ENCODE measurements at regions not wholly inside any gene's neighbourhood (a gene's known extent, or its start where the extent isn't known, plus 50 kb on each side); places are given as distances from the start of the nearest gene placed in this dataset.

- Histone ChIP-seq H3K4me2 (ENCODE audit: low read length) (no peak overlapping the region), H3K27ac (ENCODE audit: low read length) (no peak overlapping the region)
- TF ChIP-seq CTCF (IDR thresholded peaks at IDR 0.05; ENCODE audit: low read depth, low read length) (no peak), EZH2phosphoT487 (IDR thresholded peaks at IDR 0.05; ENCODE audit: low read depth) (no peak)
These were observed 282.1 kb upstream of the HS6ST1 start for GRCh38 chr2:128600581-128601297.

GRCh38 chr2:128601298-128602037 lies 282.8 kb upstream of the HS6ST1 start:
- Histone ChIP-seq H4K20me1 (ENCODE audit: insufficient read depth, low read length) (no peaks in the 10 kb centered on the region), H3K9me3 (ENCODE audit: insufficient read depth, low read length) (no peaks in the 10 kb centered on the region), H3K9ac (ENCODE audit: low read length) (no peak overlapping the region), H3K4me1 (ENCODE audit: low read length) (no peaks in the 10 kb centered on the region), H3K36me3 (replicated peaks; ENCODE audit: low read depth, low read length) (no peaks in the 10 kb centered on the region), H3K4me3 (ENCODE audit: low read length) (no peak overlapping the region), H2AFZ (ENCODE audit: low read depth, low read length) (no peak overlapping the region), H3K27ac (ENCODE audit: low read length) (no peak overlapping the region), H3K27me3 (ENCODE audit: low read depth, low read length) (no peaks in the 10 kb centered on the region), H3K79me2 (ENCODE audit: low read length) (no peaks in the 10 kb centered on the region), H3K4me2 (ENCODE audit: low read length) (no peak overlapping the region)
- TF ChIP-seq CTCF (IDR thresholded peaks at IDR 0.05; ENCODE audit: low read depth, low read length) (no peak), EZH2phosphoT487 (IDR thresholded peaks at IDR 0.05; ENCODE audit: low read depth) (no peak)

More at GRCh38 chr2:128600581-128601297, 282.1 kb upstream of the HS6ST1 start:
- Histone ChIP-seq H3K9me3 (ENCODE audit: insufficient read depth, low read length) (no peaks in the 10 kb centered on the region), H3K4me3 (ENCODE audit: low read length) (no peak overlapping the region), H3K79me2 (ENCODE audit: low read length) (no peaks in the 10 kb centered on the region), H3K4me1 (ENCODE audit: low read length) (no peaks in the 10 kb centered on the region), H3K36me3 (replicated peaks; ENCODE audit: low read depth, low read length) (no peaks in the 10 kb centered on the region), H3K27me3 (ENCODE audit: low read depth, low read length) (no peaks in the 10 kb centered on the region), H4K20me1 (ENCODE audit: insufficient read depth, low read length) (no peaks in the 10 kb centered on the region), H3K9ac (ENCODE audit: low read length) (no peak overlapping the region), H2AFZ (ENCODE audit: low read depth, low read length) (no peak overlapping the region)

GRCh38 chr2:128602038-128602698 lies 283.5 kb upstream of the HS6ST1 start:
- TF ChIP-seq EZH2phosphoT487 (IDR thresholded peaks at IDR 0.05; ENCODE audit: low read depth): no peak
- no peak for TF ChIP-seq CTCF (IDR thresholded peaks at IDR 0.05; ENCODE audit: low read depth, low read length)
- H3K9ac ChIP-seq (ENCODE audit: low read length): no peak overlapping the region
- H4K20me1 ChIP-seq (ENCODE audit: insufficient read depth, low read length): no peaks in the 10 kb centered on the region
- no peak overlapping the region for H3K4me3 ChIP-seq (ENCODE audit: low read length)
- H3K4me1 ChIP-seq (ENCODE audit: low read length): no peaks in the 10 kb centered on the region
- H3K27ac ChIP-seq (ENCODE audit: low read length): no peak overlapping the region
- no peaks in the 10 kb centered on the region for H3K36me3 ChIP-seq (replicated peaks; ENCODE audit: low read depth, low read length)
- no peaks in the 10 kb centered on the region for H3K9me3 ChIP-seq (ENCODE audit: insufficient read depth, low read length)
- no peaks in the 10 kb centered on the region for H3K79me2 ChIP-seq (ENCODE audit: low read length)
- H3K4me2 ChIP-seq (ENCODE audit: low read length): no peak overlapping the region
- H3K27me3 ChIP-seq (ENCODE audit: low read depth, low read length): no peaks in the 10 kb centered on the region
- H2AFZ ChIP-seq (ENCODE audit: low read depth, low read length): no peak overlapping the region

- Histone ChIP-seq H3K27ac (ENCODE audit: low read length) (no peak overlapping the region), H3K4me2 (ENCODE audit: low read length) (no peak overlapping the region), H3K4me3 (ENCODE audit: low read length) (no peak overlapping the region), H2AFZ (ENCODE audit: low read depth, low read length) (no peak overlapping the region), H3K4me1 (ENCODE audit: low read length) (no peaks in the 10 kb centered on the region), H3K9me3 (ENCODE audit: insufficient read depth, low read length) (no peaks in the 10 kb centered on the region), H3K27me3 (ENCODE audit: low read depth, low read length) (no peaks in the 10 kb centered on the region), H3K9ac (ENCODE audit: low read length) (no peak overlapping the region), H3K79me2 (ENCODE audit: low read length) (no peaks in the 10 kb centered on the region), H4K20me1 (ENCODE audit: insufficient read depth, low read length) (no peaks in the 10 kb centered on the region), H3K36me3 (replicated peaks; ENCODE audit: low read depth, low read length) (no peaks in the 10 kb centered on the region)
- no peak for TF ChIP-seq EZH2phosphoT487 (IDR thresholded peaks at IDR 0.05; ENCODE audit: low read depth)
- TF ChIP-seq CTCF (IDR thresholded peaks at IDR 0.05; ENCODE audit: low read depth, low read length): no peak
These were observed 284.0 kb upstream of the HS6ST1 start for GRCh38 chr2:128602699-128603101.
